DMS 273 (cell line): ENCODE measurements at regions not wholly inside any gene's neighbourhood (a gene's known extent, or its start where the extent isn't known, plus 50 kb on each side); places are given as distances from the start of the nearest gene placed in this dataset.

ENCODE experiments used
- DNase-seq: peaks from one replicate; lab custom pipeline; 2025; ENCODE audit not compliant: unreplicated experiment; lab: John Stamatoyannopoulos, UW

GRCh38 chr12:90167518-90168208 lies 459.0 kb upstream of the ATP2B1 start:
- no peak for DNase-seq

- DNase-seq: no peak
These were observed 458.0 kb upstream of the ATP2B1 start for GRCh38 chr12:90166671-90167070.

DNA sequence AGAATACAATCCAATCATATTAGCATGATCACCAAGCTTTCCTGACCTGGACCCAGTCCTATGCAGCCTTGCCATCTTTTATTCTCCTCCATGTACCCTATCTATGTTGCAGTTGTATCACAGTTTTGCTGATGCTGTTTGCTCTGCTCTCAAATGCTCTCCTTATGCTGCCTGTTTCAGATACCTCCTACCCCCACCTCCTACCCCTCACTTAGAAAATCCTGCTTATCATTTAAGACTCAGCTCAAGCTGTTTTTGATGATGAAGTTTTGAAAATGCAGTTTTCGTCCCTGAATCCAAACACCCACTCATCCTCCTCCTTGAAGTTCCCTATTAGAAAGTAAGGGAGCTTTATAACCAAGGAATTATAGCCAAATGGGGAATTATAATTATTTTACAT lies 457.4 kb upstream of the ATP2B1 start:
- DNase-seq: no peak

- no peak for DNase-seq
These were observed 455.3 kb upstream of the ATP2B1 start for GRCh38 chr12:90163975-90164374.

GRCh38 chr12:90153827-90154226 lies 445.2 kb upstream of the ATP2B1 start:
- DNase-seq: no peak

- DNase-seq: no peak
These were observed 444.4 kb upstream of the ATP2B1 start for GRCh38 chr12:90152897-90153624.

DNA sequence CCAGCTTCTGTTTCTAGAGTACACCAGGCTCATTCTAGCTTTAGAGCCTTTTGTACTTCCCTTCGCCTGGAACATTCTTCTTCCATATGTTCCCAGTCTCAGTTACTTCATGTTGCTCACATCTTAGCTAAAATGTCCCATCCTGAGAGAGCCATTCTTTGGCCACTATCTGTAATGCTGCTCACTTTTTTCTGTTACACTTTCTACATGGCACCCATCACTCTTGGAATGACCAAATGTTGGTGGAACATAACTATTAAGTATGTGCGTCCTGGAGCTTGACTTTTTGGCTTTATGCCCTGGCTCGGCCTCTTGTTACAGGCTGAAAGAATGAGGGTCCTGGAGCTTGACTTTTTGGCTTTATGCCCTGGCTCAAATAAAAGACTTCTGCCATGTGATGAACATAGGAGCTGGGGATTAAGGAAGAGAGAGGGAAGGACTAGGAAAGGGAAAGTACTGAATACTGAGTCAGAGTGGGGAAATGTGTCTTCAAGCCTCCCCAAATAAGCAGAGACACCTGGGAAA lies 442.9 kb upstream of the ATP2B1 start:
- DNase-seq: peak; percentile 33

GRCh38 chr12:90149453-90149852 lies 440.8 kb upstream of the ATP2B1 start:
- DNase-seq: no peak

- DNase-seq: no peak
These were observed 420.9 kb upstream of the ATP2B1 start for GRCh38 chr12:90129366-90130030.

- DNase-seq: no peak
These were observed 419.9 kb upstream of the ATP2B1 start for GRCh38 chr12:90128526-90128925.

- no peak for DNase-seq
These were observed 417.5 kb upstream of the ATP2B1 start for GRCh38 chr12:90126125-90126524.

GRCh38 chr12:90124914-90125313 lies 416.3 kb upstream of the ATP2B1 start:
- DNase-seq: no peak

GRCh38 chr12:90124289-90124688 lies 415.7 kb upstream of the ATP2B1 start:
- no peak for DNase-seq

GRCh38 chr12:90122681-90123080 lies 414.0 kb upstream of the ATP2B1 start:
- no peak for DNase-seq

DNA sequence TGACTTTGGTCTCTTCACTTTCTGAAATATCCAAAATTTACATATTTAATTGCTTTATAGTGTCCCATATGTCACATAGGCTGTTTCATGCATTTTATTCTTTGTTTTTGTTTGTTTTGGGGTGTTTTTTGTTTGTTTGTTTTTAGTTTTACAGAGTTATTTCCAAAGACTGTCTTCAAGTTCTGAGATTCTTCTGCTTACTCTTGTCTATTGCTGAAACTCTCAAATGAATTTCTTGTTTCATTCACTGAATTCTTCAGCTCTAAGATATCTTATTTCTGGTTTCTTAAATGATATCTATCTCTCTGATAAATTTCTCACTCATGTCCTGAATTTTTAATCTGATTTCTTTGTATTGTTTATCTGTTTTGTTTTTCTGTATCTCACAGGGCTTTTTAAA lies 412.0 kb upstream of the ATP2B1 start:
- peak; percentile 2 for DNase-seq

DNA sequence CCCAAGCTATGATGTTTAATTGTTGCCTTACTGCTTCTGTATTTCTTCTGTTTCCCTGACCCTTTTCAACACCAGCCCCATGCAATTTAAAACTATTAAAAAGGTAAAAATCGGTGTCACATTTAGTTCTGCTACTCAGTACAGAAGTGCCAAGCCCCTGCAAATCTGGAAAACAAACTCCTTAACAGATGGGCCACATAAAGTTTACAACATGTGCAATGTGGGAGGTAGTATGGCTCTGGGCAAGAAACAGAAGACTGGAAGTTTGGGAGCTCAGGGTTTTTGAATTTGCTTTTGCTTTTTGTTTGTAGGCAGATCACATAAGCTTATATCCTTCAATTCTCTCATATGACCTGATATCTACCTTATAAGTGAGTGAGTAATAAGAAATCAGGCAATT lies 404.0 kb upstream of the ATP2B1 start:
- DNase-seq: peak; percentile 85

- peak; percentile 81 for DNase-seq
These were observed 403.3 kb upstream of the ATP2B1 start for GRCh38 chr12:90111791-90112580.

- no peak for DNase-seq
These were observed 397.9 kb upstream of the ATP2B1 start for GRCh38 chr12:90106568-90106967.

DNA sequence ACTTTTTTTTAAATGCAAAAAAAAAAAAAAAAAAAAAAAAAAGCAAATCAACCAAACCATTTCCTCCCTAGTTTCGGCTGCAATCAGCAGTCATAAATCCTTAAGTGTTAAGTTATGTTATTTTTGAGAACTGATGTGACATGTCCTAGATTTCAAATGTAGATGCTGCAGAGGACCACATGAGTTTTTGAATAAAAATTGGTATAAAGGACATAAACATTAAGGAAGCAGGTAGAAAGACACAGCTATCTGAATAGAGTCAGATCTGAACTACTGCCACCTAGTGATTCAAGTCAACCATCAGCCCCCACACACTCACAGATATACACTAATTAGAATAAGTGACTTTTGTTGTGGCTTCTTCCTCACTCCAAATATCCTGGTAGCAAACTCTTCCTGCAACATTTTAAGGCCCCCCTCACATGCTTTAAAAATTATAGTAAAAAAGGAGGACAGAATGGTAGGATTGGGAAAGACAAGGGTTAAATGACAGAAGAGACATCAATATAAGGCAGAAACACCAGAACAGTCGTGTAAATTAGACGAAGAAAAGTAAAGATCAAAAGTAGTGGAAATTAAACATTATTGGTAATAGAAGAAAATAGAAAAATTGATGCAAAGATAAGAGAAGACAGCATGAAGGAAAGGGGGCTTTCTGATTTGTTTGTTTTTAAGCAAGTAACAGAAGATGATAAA lies 394.5 kb upstream of the ATP2B1 start:
- DNase-seq: peak; percentile 37

DNA sequence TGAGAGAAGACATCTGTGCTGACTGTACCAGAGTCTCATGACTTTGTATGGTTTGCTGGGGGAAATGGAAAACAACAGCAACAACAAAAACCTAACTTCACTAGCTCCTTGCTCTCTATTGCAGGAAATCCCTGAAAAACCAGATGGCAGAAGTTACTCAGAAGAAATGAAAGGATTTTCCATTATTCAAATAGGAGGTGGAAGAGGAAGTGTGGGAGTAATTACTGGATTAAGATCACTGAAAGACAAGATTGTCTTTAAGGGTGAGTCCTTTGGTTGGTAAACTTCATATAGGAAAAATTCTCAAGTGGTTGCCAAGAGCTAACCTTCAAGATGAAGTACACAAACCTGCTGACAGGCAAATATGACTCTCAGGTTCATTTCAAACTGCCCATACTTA lies 391.9 kb upstream of the ATP2B1 start:
- DNase-seq: peak; percentile 3

DNA sequence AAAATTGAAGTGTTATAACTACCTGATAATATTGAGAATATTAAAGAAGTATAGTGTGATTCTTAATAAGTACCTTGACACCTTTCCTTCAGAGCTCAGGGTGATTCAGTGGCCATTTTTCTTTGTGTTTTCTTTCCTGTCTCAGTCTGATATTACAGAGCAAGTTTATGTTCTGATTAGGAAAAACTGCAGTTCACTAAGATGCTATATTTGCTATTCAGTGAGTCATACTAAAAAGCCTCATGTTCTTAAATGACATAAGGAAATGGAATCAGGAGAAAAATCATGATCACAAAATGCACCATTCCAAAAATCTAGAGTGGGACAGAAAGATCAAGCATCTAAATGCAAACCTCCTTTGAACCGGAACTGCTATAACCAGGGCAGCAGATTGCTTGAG lies 390.6 kb upstream of the ATP2B1 start:
- DNase-seq: no peak
